ENCODE measurements at regions not wholly inside any gene's neighbourhood (a gene's known extent, or its start where the extent isn't known, plus 50 kb on each side); places are given as distances from the start of the nearest gene placed in this dataset.

DNA sequence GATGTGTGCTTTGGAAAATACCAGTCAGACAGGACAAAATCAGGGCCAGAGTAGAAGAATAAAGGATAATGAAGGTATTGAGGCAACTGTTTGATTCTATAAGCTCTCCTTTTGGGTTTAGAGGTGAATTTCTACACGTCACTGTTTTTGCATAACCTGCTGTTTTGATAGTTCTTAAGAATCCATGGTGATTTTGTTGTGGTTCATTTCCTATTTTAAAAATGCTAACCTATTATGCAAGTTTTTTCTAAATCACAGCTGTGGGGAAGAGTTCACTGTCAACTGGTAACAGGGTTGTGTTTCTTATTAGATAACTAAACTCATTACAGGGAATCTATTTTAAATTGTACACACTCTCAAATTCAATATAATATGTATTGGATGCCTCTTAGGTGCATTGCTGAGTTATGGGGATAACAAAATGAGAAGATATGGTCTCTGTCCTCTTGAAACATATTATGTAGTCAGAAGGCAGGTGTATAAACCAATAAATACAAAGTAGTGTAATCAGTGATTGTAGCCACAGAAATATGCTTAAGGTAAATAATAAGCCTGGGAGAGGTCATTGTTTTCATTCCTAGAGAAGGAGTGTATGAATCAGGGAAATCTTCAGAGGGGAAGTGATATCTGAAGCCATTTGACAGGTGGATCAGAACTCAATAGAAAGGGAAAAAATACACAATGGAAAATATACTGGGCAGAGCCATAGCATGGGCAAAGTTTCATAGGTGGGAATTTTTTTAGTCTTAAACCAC lies 192.5 kb downstream of the FAT3 start:
- TF ChIP-seq CTCF (IDR thresholded peaks at IDR 0.05; ENCODE audit: poor library complexity, severe bottlenecking), result no peak
- TF ChIP-seq EZH2 (IDR thresholded peaks at IDR 0.05; ENCODE audit: borderline replicate concordance, insufficient read depth, low read length, poor library complexity, severe bottlenecking), result no peak
- no peak for TF ChIP-seq MXI1 (conservative IDR thresholded peaks at IDR 0.05; ENCODE audit: poor library complexity, severe bottlenecking)

All from neural cell (in vitro differentiated cells).